IMR-90 (cell line): ENCODE measurements at regions not wholly inside any gene's neighbourhood (a gene's known extent, or its start where the extent isn't known, plus 50 kb on each side); places are given as distances from the start of the nearest gene placed in this dataset.

Experiments used
- ATAC-seq: fragments of 200-7000 bp; cut with Tn5 transposase; 2 replicates; pipeline ENCODE4 v1.9.1; 2020; ENCODE audit warnings: low read depth, mild to moderate bottlenecking, moderate library complexity
- BruUV-seq: library from RNA; stranded (reverse); fragments of 400-500 nt; replicated peaks from 2 replicates; lab custom pipeline; 2021; lab: Mats Ljungman, UMichigan
- CTCF ChIA-PET: fragments of 300-600 bp; formaldehyde crosslinking; extraction: SDS; loops from one replicate; lab custom pipeline; 2021; ENCODE audit warnings: antibody characterized with exemption; lab: Yijun Ruan, JAX
- POLR2A ChIA-PET: fragments of 300-600 bp; sonication (Branson Sonifier 250); formaldehyde crosslinking; loops from one replicate; lab custom pipeline; 2022; ENCODE audit warnings: antibody characterized with exemption; ENCODE audit not compliant: unreplicated experiment; lab: Charles Lee
- DNase-seq: peaks from one replicate; pipeline ENCODE4 v3.0.0; 2013
- H2AFZ ChIP-seq: replicated peaks from 2 replicates; pipeline ENCODE3; 2013; ENCODE audit warnings: low read length, mild to moderate bottlenecking; ENCODE audit not compliant: poor library complexity
- H2AK5ac ChIP-seq: 2 replicates; pipeline ENCODE4 v1.6.1; 2013; ENCODE audit warnings: low read depth, low read length, inconsistent platforms
- H2AK9ac ChIP-seq: replicated peaks from 2 replicates; pipeline ENCODE3; 2013; ENCODE audit warnings: mild to moderate bottlenecking, low read depth, low read length, moderate library complexity; ENCODE audit not compliant: poor library complexity
- H2BK120ac ChIP-seq: 2 replicates; pipeline ENCODE4 v1.6.1; 2013; ENCODE audit warnings: low read depth, low read length, inconsistent platforms
- H2BK15ac ChIP-seq: 3 replicates; pipeline ENCODE4 v1.6.1; 2013; ENCODE audit warnings: low read depth, low read length, inconsistent platforms
- H2BK20ac ChIP-seq: 2 replicates; pipeline ENCODE4 v1.6.1; 2013; ENCODE audit warnings: low read depth, mild to moderate bottlenecking, inconsistent platforms, low read length, moderate library complexity
- H2BK5ac ChIP-seq: 2 replicates; pipeline ENCODE4 v1.6.1; 2013; ENCODE audit warnings: mild to moderate bottlenecking, low read depth, low read length, inconsistent platforms; ENCODE audit not compliant: poor library complexity, severe bottlenecking
- H3K14ac ChIP-seq: replicated peaks from 2 replicates; pipeline ENCODE4 v1.6.1; 2013; ENCODE audit warnings: low read depth, low read length, inconsistent platforms
- H3K18ac ChIP-seq: 2 replicates; pipeline ENCODE4 v1.6.1; 2013; ENCODE audit warnings: low read depth, low read length, control low read depth
- H3K23ac ChIP-seq: 2 replicates; pipeline ENCODE4 v1.6.1; 2013; ENCODE audit warnings: low read depth, low read length, inconsistent platforms
- H3K27ac ChIP-seq: 2 replicates; pipeline ENCODE4 v1.5.1; 2013; ENCODE audit warnings: mild to moderate bottlenecking, control low read depth, low read length; ENCODE audit not compliant: insufficient read depth
- H3K27me3 ChIP-seq: 2 replicates; pipeline ENCODE4 v1.6.1; 2013; ENCODE audit warnings: low read length; ENCODE audit not compliant: control insufficient read depth, insufficient read depth
- H3K36me3 ChIP-seq: 2 replicates; pipeline ENCODE4 v1.6.1; 2013; ENCODE audit warnings: low read length, mixed read lengths; ENCODE audit not compliant: control insufficient read depth, insufficient read depth
- H3K4ac ChIP-seq: 2 replicates; pipeline ENCODE4 v1.6.1; 2013; ENCODE audit warnings: low read depth, low read length, inconsistent platforms
- H3K4me1 ChIP-seq: 2 replicates; pipeline ENCODE4 v1.6.1; 2013; ENCODE audit warnings: low read length, mixed read lengths; ENCODE audit not compliant: control insufficient read depth, insufficient read depth
- H3K4me2 ChIP-seq: 2 replicates; pipeline ENCODE4 v1.6.1; 2013; ENCODE audit warnings: low read depth, mild to moderate bottlenecking, control low read depth, low read length, moderate library complexity
- H3K4me3 ChIP-seq: 2 replicates; pipeline ENCODE4 v1.5.1; 2013; ENCODE audit warnings: low read depth, mild to moderate bottlenecking, control low read depth, low read length, moderate library complexity; ENCODE audit not compliant: insufficient read depth
- H3K56ac ChIP-seq: 2 replicates; pipeline ENCODE4 v1.6.1; 2013; ENCODE audit warnings: low read length, inconsistent platforms; ENCODE audit not compliant: insufficient read depth; ENCODE audit errors: extremely low read depth
- H3K79me1 ChIP-seq, 2 experiments: 2 replicates each; pipeline ENCODE4 v1.6.1; 2013; ENCODE audit warnings: low read length in 2 of 2, inconsistent platforms in 1 of 2, low read depth in 1 of 2
- H3K9ac ChIP-seq: 2 replicates; pipeline ENCODE4 v1.6.1; 2013; ENCODE audit warnings: low read depth, low read length, control low read depth
- H3K9me1 ChIP-seq: 2 replicates; pipeline ENCODE4 v1.6.1; 2013; ENCODE audit warnings: low read length, inconsistent platforms; ENCODE audit not compliant: insufficient read depth
- H3K9me3 ChIP-seq: 2 replicates; pipeline ENCODE4 v1.6.1; 2013; ENCODE audit warnings: low read length; ENCODE audit not compliant: control insufficient read depth, insufficient read depth
- H4K20me1 ChIP-seq: 2 replicates; pipeline ENCODE4 v1.6.1; 2013; ENCODE audit warnings: low read length, inconsistent platforms; ENCODE audit not compliant: insufficient read depth
- H4K5ac ChIP-seq: 2 replicates; pipeline ENCODE4 v1.6.1; 2013; ENCODE audit warnings: mild to moderate bottlenecking, low read depth, low read length, control low read depth
- H4K8ac ChIP-seq, 2 experiments: 2 replicates each; pipeline ENCODE4 v1.6.1; 2013; ENCODE audit warnings: low read depth in 2 of 2, low read length in 2 of 2, control low read depth in 1 of 2, inconsistent platforms in 1 of 2
- H4K91ac ChIP-seq: 2 replicates; pipeline ENCODE4 v1.6.1; 2013; ENCODE audit warnings: low read depth, low read length, inconsistent platforms; ENCODE audit not compliant: insufficient read depth
- BHLHE40 ChIP-seq: fragments of 150-350 bp; IDR thresholded peaks from 2 replicates; pipeline ENCODE4 v1.6.1; 2016; ENCODE audit warnings: mild to moderate bottlenecking, low read depth, low read length
- CEBPB ChIP-seq: IDR thresholded peaks from 2 replicates; pipeline ENCODE4 v1.6.1; 2012; ENCODE audit warnings: low read depth, low read length, improper control_type of control experiment
- CHD1 ChIP-seq: IDR thresholded peaks from 2 replicates; pipeline ENCODE4 v1.6.1; 2012; ENCODE audit warnings: low read depth, low read length, improper control_type of control experiment
- MAFK ChIP-seq: IDR thresholded peaks from 2 replicates; pipeline ENCODE4 v1.6.1; 2012; ENCODE audit warnings: low read depth, low read length, improper control_type of control experiment
- MAZ ChIP-seq: IDR thresholded peaks from 2 replicates; pipeline ENCODE4 v1.6.1; 2012; ENCODE audit warnings: low read depth, mild to moderate bottlenecking, low read length, improper control_type of control experiment, moderate library complexity, borderline replicate concordance
- MXI1 ChIP-seq: IDR thresholded peaks from 2 replicates; pipeline ENCODE4 v1.6.1; 2012; ENCODE audit warnings: low read depth, mild to moderate bottlenecking, low read length, moderate library complexity, borderline replicate concordance
- NFE2L2 ChIP-seq: fragments of 150-350 bp; IDR thresholded peaks from 2 replicates; pipeline ENCODE4 v1.6.1; 2016; ENCODE audit warnings: low read depth, mild to moderate bottlenecking, low read length
- POLR2A ChIP-seq: IDR thresholded peaks from 2 replicates; pipeline ENCODE4 v1.6.1; 2012; ENCODE audit warnings: mild to moderate bottlenecking, low read depth, low read length
- RAD21 ChIP-seq: IDR thresholded peaks from 2 replicates; pipeline ENCODE4 v1.6.1; 2012; ENCODE audit warnings: low read length, improper control_type of control experiment
- RCOR1 ChIP-seq: IDR thresholded peaks from 2 replicates; pipeline ENCODE4 v1.6.1; 2012; ENCODE audit warnings: mild to moderate bottlenecking, low read length, improper control_type of control experiment; ENCODE audit not compliant: insufficient replicate concordance
- RFX5 ChIP-seq: IDR thresholded peaks from 2 replicates; pipeline ENCODE4 v1.8.0; 2012; ENCODE audit warnings: low read depth, mild to moderate bottlenecking, low read length, moderate library complexity
- SMC3 ChIP-seq: fragments of 150-350 bp; IDR thresholded peaks from 2 replicates; pipeline ENCODE4 v1.6.1; 2016; ENCODE audit warnings: low read depth, mild to moderate bottlenecking, antibody characterized with exemption, low read length, moderate library complexity
- WGBS, 2 experiments: methylation state at CpG; one replicate each; pipeline versions ENCODE4 v1.1.5 to v1.1.7; 2013; ENCODE audit warnings: missing lambda C conversion rate in 2 of 2; ENCODE audit not compliant: insufficient read length in 1 of 2; ENCODE audit errors: extremely low coverage in 2 of 2; 5-methylcytosine and 5-hydroxymethylcytosine counted together
- dilution Hi-C: fragments of 300-500 bp; cut with HindIII; formaldehyde crosslinking; loops from one replicate; pipeline ENCODE4 v1.14.3; 2018; ENCODE audit warnings: low sequenced_read_pairs; ENCODE audit not compliant: unreplicated experiment
- in situ Hi-C: fragments of 300-500 bp; cut with MboI; formaldehyde crosslinking; loops from 3 replicates; pipeline ENCODE4 v1.14.3; 2019; ENCODE audit warnings: low sequenced_read_pairs, inconsistent platforms, mixed read lengths
- intact Hi-C: fragments of 100-400 bp; cut with micrococcal nuclease; formaldehyde crosslinking; loops from 2 replicates; pipeline ENCODE4 v1.10.0; 2022
- TF ChIP-seq, protein P1 (sequence below): conservative IDR thresholded peaks from 2 replicates; pipeline ENCODE4 v1.5.1; 2012; ENCODE audit warnings: mild to moderate bottlenecking, low read depth, low read length, improper control_type of control experiment
- TF ChIP-seq, protein P2 (sequence below): fragments of 150-350 bp; IDR thresholded peaks from 2 replicates; pipeline ENCODE4 v1.6.1; 2016; ENCODE audit warnings: low read depth, mild to moderate bottlenecking, low read length, moderate library complexity, borderline replicate concordance
- TF ChIP-seq, protein P3 (sequence below): fragments of 150-350 bp; IDR thresholded peaks from 2 replicates; pipeline ENCODE4 v1.6.1; 2017; ENCODE audit warnings: mild to moderate bottlenecking, antibody characterized with exemption, low read length, low read depth

DNA sequence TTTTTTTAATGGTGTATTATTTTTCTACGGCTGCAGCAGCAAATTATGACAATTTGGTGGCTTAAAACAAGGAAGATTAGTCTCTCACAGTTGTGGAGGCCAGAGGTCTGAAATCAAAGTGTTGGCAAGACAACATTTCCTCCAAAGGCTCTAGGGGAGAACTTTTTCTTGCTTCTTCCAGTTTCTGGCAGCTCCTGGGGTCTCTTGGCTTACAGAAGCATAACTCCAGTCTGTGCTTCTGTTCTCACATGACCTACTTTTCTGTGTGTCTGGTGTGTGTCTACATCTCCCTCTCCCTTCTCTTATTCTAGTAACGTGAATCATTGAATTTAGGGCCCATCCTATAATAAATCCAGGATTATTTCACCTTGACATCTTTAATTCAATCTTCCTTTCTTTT is 551.9 kb upstream of the LUZP2 start:
- Histone ChIP-seq H2BK5ac (no peak overlapping the region), H2BK120ac (peak overlapping the region; percentile 85), H3K9me1 (peaks cover 7% of the 10 kb centered on the region; the same call in 1 of the 2 replicates), H3K14ac (0 out of 2 replicates have a peak overlapping the region, but pooled peaks have one; percentile 6), H2BK20ac (peak overlapping the region; percentile 92), H4K8ac (peak overlapping the region in 1 of 2 experiments; percentile 63; a peak in 1 of 4 replicates), H2AK9ac (no peak overlapping the region), H3K18ac (peak overlapping the region; percentile 90), H2AK5ac (no peak overlapping the region), H3K4me2 (no peak overlapping the region), H3K9me3 (peaks cover 5% of the 10 kb centered on the region; the same call in 1 of the 2 replicates), H4K91ac (peak overlapping the region; percentile 41; the same call in 1 of the 2 replicates), H3K23ac (no peak overlapping the region), H3K56ac (no peak overlapping the region), H4K5ac (peak overlapping the region; percentile 94), H3K27ac (no peak overlapping the region), H3K4me3 (no peak overlapping the region), H2AFZ (no peak overlapping the region), H3K79me1 (no peaks in the 10 kb centered on the region), H3K4me1 (peaks cover 7% of the 10 kb centered on the region), H3K36me3 (no peaks in the 10 kb centered on the region), H4K20me1 (no peaks in the 10 kb centered on the region), H3K9ac (no peak overlapping the region), H3K4ac (peak overlapping the region; percentile 72; the same call in 1 of the 2 replicates), H2BK15ac (peak overlapping the region; percentile 56; the same call in 1 of the 3 replicates), H3K27me3 (no peaks in the 10 kb centered on the region)
- ChIA-PET POLR2A (no interaction called here), CTCF (no interaction called here)
- TF ChIP-seq RCOR1 (no peak), POLR2A (no peak), RFX5 (no peak), MAFK (no peak), CEBPB (no peak), SMC3 (no peak), MAZ (no peak), BHLHE40 (no peak), RAD21 (no peak), NFE2L2 (no peak), CHD1 (no peak), MXI1 (no peak)
- TF ChIP-seq, protein P1, sequence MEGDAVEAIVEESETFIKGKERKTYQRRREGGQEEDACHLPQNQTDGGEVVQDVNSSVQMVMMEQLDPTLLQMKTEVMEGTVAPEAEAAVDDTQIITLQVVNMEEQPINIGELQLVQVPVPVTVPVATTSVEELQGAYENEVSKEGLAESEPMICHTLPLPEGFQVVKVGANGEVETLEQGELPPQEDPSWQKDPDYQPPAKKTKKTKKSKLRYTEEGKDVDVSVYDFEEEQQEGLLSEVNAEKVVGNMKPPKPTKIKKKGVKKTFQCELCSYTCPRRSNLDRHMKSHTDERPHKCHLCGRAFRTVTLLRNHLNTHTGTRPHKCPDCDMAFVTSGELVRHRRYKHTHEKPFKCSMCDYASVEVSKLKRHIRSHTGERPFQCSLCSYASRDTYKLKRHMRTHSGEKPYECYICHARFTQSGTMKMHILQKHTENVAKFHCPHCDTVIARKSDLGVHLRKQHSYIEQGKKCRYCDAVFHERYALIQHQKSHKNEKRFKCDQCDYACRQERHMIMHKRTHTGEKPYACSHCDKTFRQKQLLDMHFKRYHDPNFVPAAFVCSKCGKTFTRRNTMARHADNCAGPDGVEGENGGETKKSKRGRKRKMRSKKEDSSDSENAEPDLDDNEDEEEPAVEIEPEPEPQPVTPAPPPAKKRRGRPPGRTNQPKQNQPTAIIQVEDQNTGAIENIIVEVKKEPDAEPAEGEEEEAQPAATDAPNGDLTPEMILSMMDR: no peak
- TF ChIP-seq, protein P2, sequence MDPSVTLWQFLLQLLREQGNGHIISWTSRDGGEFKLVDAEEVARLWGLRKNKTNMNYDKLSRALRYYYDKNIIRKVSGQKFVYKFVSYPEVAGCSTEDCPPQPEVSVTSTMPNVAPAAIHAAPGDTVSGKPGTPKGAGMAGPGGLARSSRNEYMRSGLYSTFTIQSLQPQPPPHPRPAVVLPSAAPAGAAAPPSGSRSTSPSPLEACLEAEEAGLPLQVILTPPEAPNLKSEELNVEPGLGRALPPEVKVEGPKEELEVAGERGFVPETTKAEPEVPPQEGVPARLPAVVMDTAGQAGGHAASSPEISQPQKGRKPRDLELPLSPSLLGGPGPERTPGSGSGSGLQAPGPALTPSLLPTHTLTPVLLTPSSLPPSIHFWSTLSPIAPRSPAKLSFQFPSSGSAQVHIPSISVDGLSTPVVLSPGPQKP: no peak
- TF ChIP-seq, protein P3, sequence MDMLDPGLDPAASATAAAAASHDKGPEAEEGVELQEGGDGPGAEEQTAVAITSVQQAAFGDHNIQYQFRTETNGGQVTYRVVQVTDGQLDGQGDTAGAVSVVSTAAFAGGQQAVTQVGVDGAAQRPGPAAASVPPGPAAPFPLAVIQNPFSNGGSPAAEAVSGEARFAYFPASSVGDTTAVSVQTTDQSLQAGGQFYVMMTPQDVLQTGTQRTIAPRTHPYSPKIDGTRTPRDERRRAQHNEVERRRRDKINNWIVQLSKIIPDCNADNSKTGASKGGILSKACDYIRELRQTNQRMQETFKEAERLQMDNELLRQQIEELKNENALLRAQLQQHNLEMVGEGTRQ: no peak
- no TSS peak for BruUV-seq
- intact Hi-C loops: loop anchor here (5.0 kb wide), 1 partner anchor 132 kb away; no protein-coding TSS in a partner anchor
- DNase-seq (no peak), ATAC-seq (no peak)
- WGBS, 2 experiments: no CpG with 5 or more reads among the region's 2 CpGs
- dilution Hi-C loops: no loop called here
- in situ Hi-C loops: no loop called here
